ENCODE measurements at regions not wholly inside any gene's neighbourhood (a gene's known extent, or its start where the extent isn't known, plus 50 kb on each side); places are given as distances from the start of the nearest gene placed in this dataset.

- WGBS = 71% methylated on average over 3 of the region's 3 CpGs
These were observed 216.7 kb upstream of the IGFBP3 start for GRCh38 chr7:46137725-46138124.

GRCh38 chr7:46135557-46135956, 214.5 kb upstream of the IGFBP3 start:
- no peak for TF ChIP-seq POLR2A (IDR thresholded peaks at IDR 0.05)
- no peak for TF ChIP-seq CTCF (IDR thresholded peaks at IDR 0.05)
- no peaks in the 10 kb centered on the region for H3K27me3 ChIP-seq (replicated peaks; ENCODE audit: insufficient read depth)
- H3K4me3 ChIP-seq = no peak overlapping the region
- H3K36me3 ChIP-seq = no peaks in the 10 kb centered on the region
- H3K4me1 ChIP-seq (replicated peaks) = no peaks in the 10 kb centered on the region
- no peak overlapping the region for H3K27ac ChIP-seq
- intact Hi-C loops (cut with DNase I) = no loop called here
- H3K9me3 ChIP-seq = no peaks in the 10 kb centered on the region
- no peak for DNase-seq (ENCODE audit: low spot score)

More at GRCh38 chr7:46137725-46138124, 216.7 kb upstream of the IGFBP3 start:
- TF ChIP-seq POLR2A (IDR thresholded peaks at IDR 0.05) (no peak), CTCF (IDR thresholded peaks at IDR 0.05) (no peak), POLR2AphosphoS5 (IDR thresholded peaks at IDR 0.05) (no peak)
- no peak for DNase-seq (ENCODE audit: low spot score)
- Histone ChIP-seq H3K27me3 (replicated peaks; ENCODE audit: insufficient read depth) (no peaks in the 10 kb centered on the region), H3K4me1 (replicated peaks) (no peaks in the 10 kb centered on the region), H3K36me3 (no peaks in the 10 kb centered on the region), H3K27ac (no peak overlapping the region), H3K4me3 (no peak overlapping the region), H3K9me3 (no peaks in the 10 kb centered on the region)
- intact Hi-C loops (cut with DNase I) = no loop called here

DNA sequence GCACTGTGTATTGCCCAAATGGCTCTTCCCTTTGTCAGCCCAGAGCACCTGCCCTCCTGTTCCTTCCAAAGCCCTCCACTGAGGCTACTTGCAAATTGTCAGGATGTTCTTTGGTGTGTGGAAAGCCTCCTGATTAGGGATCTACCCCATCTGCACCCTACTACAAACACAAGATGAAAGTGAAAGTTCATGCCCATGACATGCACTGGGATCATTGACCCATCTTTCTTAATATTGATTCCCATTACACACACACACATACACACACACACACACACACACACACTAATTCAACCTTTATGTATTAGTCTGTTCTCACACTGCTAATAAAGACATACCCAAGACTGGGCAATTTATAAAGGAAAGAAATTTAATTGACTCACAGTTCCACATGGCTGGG, 213.7 kb upstream of the IGFBP3 start:
- no peaks in the 10 kb centered on the region for H3K36me3 ChIP-seq
- H3K27me3 ChIP-seq (replicated peaks; ENCODE audit: insufficient read depth) = no peaks in the 10 kb centered on the region
- no peaks in the 10 kb centered on the region for H3K9me3 ChIP-seq
- no peaks in the 10 kb centered on the region for H3K4me1 ChIP-seq (replicated peaks)
- no peak overlapping the region for H3K27ac ChIP-seq
- intact Hi-C loops (cut with DNase I) = no loop called here
- TF ChIP-seq POLR2AphosphoS5 (IDR thresholded peaks at IDR 0.05) = no peak
- no peak for TF ChIP-seq POLR2A (IDR thresholded peaks at IDR 0.05)
- no peak for TF ChIP-seq CTCF (IDR thresholded peaks at IDR 0.05)
- no peak for DNase-seq (ENCODE audit: low spot score)
- no peak overlapping the region for H3K4me3 ChIP-seq

- H3K4me1 ChIP-seq (replicated peaks) = no peaks in the 10 kb centered on the region
- intact Hi-C loops (cut with DNase I) = no loop called here
- no peak for TF ChIP-seq CTCF (IDR thresholded peaks at IDR 0.05)
- no peak for TF ChIP-seq POLR2A (IDR thresholded peaks at IDR 0.05)
- TF ChIP-seq POLR2AphosphoS5 (IDR thresholded peaks at IDR 0.05) = no peak
- H3K4me3 ChIP-seq = no peak overlapping the region
- no peaks in the 10 kb centered on the region for H3K36me3 ChIP-seq
- WGBS = 92% methylated on average over 4 of the region's 4 CpGs
- H3K27me3 ChIP-seq (replicated peaks; ENCODE audit: insufficient read depth) = no peaks in the 10 kb centered on the region
- DNase-seq (ENCODE audit: low spot score) = no peak
- H3K27ac ChIP-seq = no peak overlapping the region
- H3K9me3 ChIP-seq = no peaks in the 10 kb centered on the region
These were observed 213.3 kb upstream of the IGFBP3 start for GRCh38 chr7:46134385-46134784.

DNA sequence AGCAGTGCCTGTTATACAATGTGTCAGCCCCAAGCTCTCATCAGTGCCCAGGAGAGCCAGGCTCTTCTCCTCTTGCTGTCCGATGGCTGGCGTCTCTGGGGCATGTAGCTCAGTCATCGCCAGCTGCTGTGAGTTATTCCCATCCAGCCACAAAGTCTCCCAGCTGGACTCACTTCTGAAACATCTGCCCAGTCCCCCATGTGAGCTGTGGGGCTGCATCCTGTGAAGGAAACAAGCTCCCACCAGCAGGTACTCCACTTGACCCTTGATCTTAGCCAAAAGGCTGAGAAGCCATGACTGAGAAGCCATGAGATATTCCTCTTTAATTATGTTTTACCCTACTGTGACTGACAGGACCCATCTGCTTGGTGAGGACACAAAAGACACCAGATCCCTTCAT, 212.7 kb upstream of the IGFBP3 start:
- Histone ChIP-seq H3K4me3 (no peak overlapping the region), H3K4me1 (replicated peaks) (no peaks in the 10 kb centered on the region), H3K9me3 (no peaks in the 10 kb centered on the region), H3K27ac (no peak overlapping the region), H3K36me3 (no peaks in the 10 kb centered on the region), H3K27me3 (replicated peaks; ENCODE audit: insufficient read depth) (no peaks in the 10 kb centered on the region)
- TF ChIP-seq POLR2A (IDR thresholded peaks at IDR 0.05) (no peak), POLR2AphosphoS5 (IDR thresholded peaks at IDR 0.05) (no peak), CTCF (IDR thresholded peaks at IDR 0.05) (no peak)
- WGBS = 96% methylated on average over 3 of the region's 3 CpGs
- DNase-seq (ENCODE audit: low spot score) = no peak
- intact Hi-C loops (cut with DNase I) = no loop called here
